Head of caudate nucleus (tissue), 42 donors: ENCODE measurements at regions not wholly inside any gene's neighbourhood (a gene's known extent, or its start where the extent isn't known, plus 50 kb on each side); places are given as distances from the start of the nearest gene placed in this dataset.
"Not testable (repeated sequence)": the region's sequence is repeated elsewhere in the genome, so short reads cannot be mapped to it uniquely, and the experiment has no call there.

ENCODE experiments used
- DNase-seq, 42 donors: peaks; one replicate each; pipeline versions ENCODE4 v3.0.0 to v3.0.0-alpha.2; 2020 to 2021; ENCODE audit warnings: mixed read lengths in 7 of 42
- intact Hi-C: fragments of 100-400 bp; cut with DNase I; formaldehyde crosslinking; loops from one replicate; pipeline ENCODE4 v1.15.0; 2022

- DNase-seq, intact Hi-C loops: not testable (repeated sequence)
Measured at GRCh38 chr3:197359476-197359875, 61.1 kb upstream of the DLG1 start.

- intact Hi-C loops = no loop called here
- DNase-seq = no peak
Measured at GRCh38 chr3:197356741-197357140, 58.3 kb upstream of the DLG1 start.

- intact Hi-C loops = no loop called here
- peak in 41 of 42 donors; percentile 39 to 92 (median 70) for DNase-seq
Measured at GRCh38 chr3:197356275-197356674, 57.9 kb upstream of the DLG1 start.

- intact Hi-C loops = no loop called here
- DNase-seq = no peak
Measured at GRCh38 chr3:197355713-197356112, 57.3 kb upstream of the DLG1 start.

- intact Hi-C loops = no loop called here
- peak in 35 of 42 donors; percentile 15 to 79 (median 45) for DNase-seq
Measured at GRCh38 chr3:197354568-197355001, 56.2 kb upstream of the DLG1 start.

- intact Hi-C loops = no loop called here
- DNase-seq = no peak
Measured at GRCh38 chr3:197353867-197354567, 55.6 kb upstream of the DLG1 start.

- no peak for DNase-seq
- intact Hi-C loops = no loop called here
Measured at GRCh38 chr3:197353001-197353866, 54.8 kb upstream of the DLG1 start.

GRCh38 chr3:197352382-197352781 lies 54.0 kb upstream of the DLG1 start:
- DNase-seq = no peak
- intact Hi-C loops = no loop called here

- no peak for DNase-seq
- intact Hi-C loops = no loop called here
Measured at GRCh38 chr3:197350446-197350845, 52.0 kb upstream of the DLG1 start.

- DNase-seq = no peak
- intact Hi-C loops = no loop called here
Measured at GRCh38 chr3:197349368-197349767, 51.0 kb upstream of the DLG1 start.
